ENCODE measurements at regions not wholly inside any gene's neighbourhood (a gene's known extent, or its start where the extent isn't known, plus 50 kb on each side); places are given as distances from the start of the nearest gene placed in this dataset.

GRCh38 chr10:3357737-3358136 lies 185.2 kb upstream of the PITRM1 start:
- TF ChIP-seq CTCF (IDR thresholded peaks at IDR 0.05; ENCODE audit: unreplicated experiment): no peak
- Mint-ChIP-seq H3K27ac (ENCODE audit: unreplicated experiment) (no peak overlapping the region), H3K4me1 (ENCODE audit: unreplicated experiment) (peaks cover 3% of the 10 kb centered on the region), H3K36me3 (ENCODE audit: low read depth, unreplicated experiment) (peaks cover 7% of the 10 kb centered on the region), H3K4me3 (ENCODE audit: unreplicated experiment) (peak overlapping the region; percentile 57), H3K27me3 (ENCODE audit: unreplicated experiment) (peaks cover 2% of the 10 kb centered on the region), H3K9me3 (ENCODE audit: unreplicated experiment) (peaks cover 7% of the 10 kb centered on the region)
- no peak for DNase-seq (ENCODE audit: low spot score)

GRCh38 chr10:3355536-3355935 lies 183.0 kb upstream of the PITRM1 start:
- Mint-ChIP-seq H3K4me1 (ENCODE audit: unreplicated experiment) (peaks cover 8% of the 10 kb centered on the region), H3K4me3 (ENCODE audit: unreplicated experiment) (no peak overlapping the region), H3K36me3 (ENCODE audit: low read depth, unreplicated experiment) (no peaks in the 10 kb centered on the region), H3K27me3 (ENCODE audit: unreplicated experiment) (peaks cover 2% of the 10 kb centered on the region), H3K27ac (ENCODE audit: unreplicated experiment) (no peak overlapping the region), H3K9me3 (ENCODE audit: unreplicated experiment) (no peaks in the 10 kb centered on the region)
- no peak for DNase-seq (ENCODE audit: low spot score)
- TF ChIP-seq CTCF (IDR thresholded peaks at IDR 0.05; ENCODE audit: unreplicated experiment): no peak

GRCh38 chr10:3354174-3354900 lies 181.8 kb upstream of the PITRM1 start:
- no peaks in the 10 kb centered on the region for H3K9me3 Mint-ChIP-seq (ENCODE audit: unreplicated experiment)
- no peak for DNase-seq (ENCODE audit: low spot score)
- H3K27ac Mint-ChIP-seq (ENCODE audit: unreplicated experiment): no peak overlapping the region
- H3K4me3 Mint-ChIP-seq (ENCODE audit: unreplicated experiment): no peak overlapping the region
- H3K27me3 Mint-ChIP-seq (ENCODE audit: unreplicated experiment): peaks cover 2% of the 10 kb centered on the region
- TF ChIP-seq CTCF (IDR thresholded peaks at IDR 0.05; ENCODE audit: unreplicated experiment): no peak
- peaks cover 8% of the 10 kb centered on the region for H3K4me1 Mint-ChIP-seq (ENCODE audit: unreplicated experiment)
- no peaks in the 10 kb centered on the region for H3K36me3 Mint-ChIP-seq (ENCODE audit: low read depth, unreplicated experiment)

- Mint-ChIP-seq H3K4me1 (ENCODE audit: unreplicated experiment) (peaks cover 8% of the 10 kb centered on the region), H3K27ac (ENCODE audit: unreplicated experiment) (no peak overlapping the region), H3K36me3 (ENCODE audit: low read depth, unreplicated experiment) (no peaks in the 10 kb centered on the region), H3K4me3 (ENCODE audit: unreplicated experiment) (no peak overlapping the region), H3K9me3 (ENCODE audit: unreplicated experiment) (no peaks in the 10 kb centered on the region), H3K27me3 (ENCODE audit: unreplicated experiment) (peaks cover 1% of the 10 kb centered on the region)
- TF ChIP-seq CTCF (IDR thresholded peaks at IDR 0.05; ENCODE audit: unreplicated experiment): no peak
- DNase-seq (ENCODE audit: low spot score): no peak
Observed at GRCh38 chr10:3353235-3353634, 180.7 kb upstream of the PITRM1 start.

- H3K27ac Mint-ChIP-seq (ENCODE audit: unreplicated experiment): no peak overlapping the region
- H3K4me1 Mint-ChIP-seq (ENCODE audit: unreplicated experiment): peaks cover 8% of the 10 kb centered on the region
- no peaks in the 10 kb centered on the region for H3K36me3 Mint-ChIP-seq (ENCODE audit: low read depth, unreplicated experiment)
- no peak overlapping the region for H3K4me3 Mint-ChIP-seq (ENCODE audit: unreplicated experiment)
- H3K9me3 Mint-ChIP-seq (ENCODE audit: unreplicated experiment): no peaks in the 10 kb centered on the region
- no peak for TF ChIP-seq CTCF (IDR thresholded peaks at IDR 0.05; ENCODE audit: unreplicated experiment)
- DNase-seq (ENCODE audit: low spot score): no peak
- H3K27me3 Mint-ChIP-seq (ENCODE audit: unreplicated experiment): peaks cover 6% of the 10 kb centered on the region
Observed at GRCh38 chr10:3350617-3351258, 178.2 kb upstream of the PITRM1 start.

Data from endothelial cell (in vitro differentiated cells).